Adrenal gland (tissue), 9 donors: ENCODE measurements at regions not wholly inside any gene's neighbourhood (a gene's known extent, or its start where the extent isn't known, plus 50 kb on each side); places are given as distances from the start of the nearest gene placed in this dataset.

Source experiments
- DNase-seq, 7 donors: peaks; one replicate each; pipeline ENCODE4 v3.0.0-alpha.2; 2019 to 2020
- H3K27ac ChIP-seq, 5 donors: fragments of 200-600 bp; sonication (generic) in 4 of 5; 1 replicate in 3 of 5; 2 replicates in 2 of 5; pipeline versions ENCODE4 v1.5.1 to v1.8.0; 2016 to 2020; ENCODE audit warnings: mild to moderate bottlenecking in 1 of 5
- H3K27me3 ChIP-seq: fragments of 200-600 bp; 2 replicates; pipeline ENCODE4 v1.8.0; 2021
- H3K36me3 ChIP-seq, 2 donors: fragments of 200-600 bp; replicated peaks in 1 of 2; 1 replicate in 1 of 2; 2 replicates in 1 of 2; pipeline versions ENCODE4 v1.5.1 to v1.8.0; 2018 to 2022
- H3K4me1 ChIP-seq, 2 donors: fragments of 200-600 bp; replicated peaks in 1 of 2; 1 replicate in 1 of 2; 2 replicates in 1 of 2; pipeline versions ENCODE4 v1.5.1 to v1.8.0; 2018 to 2021
- H3K4me3 ChIP-seq, 4 donors: fragments of 200-600 bp; sonication (generic) in 3 of 4; one replicate each; pipeline ENCODE4 v1.5.1; 2016 to 2018
- H3K9me3 ChIP-seq, 3 donors: fragments of 200-600 bp; sonication (generic) in 1 of 3; replicated peaks in 1 of 3; 1 replicate in 2 of 3; 2 replicates in 1 of 3; pipeline versions ENCODE4 v1.5.1 to v1.8.0; 2016 to 2021
- POLR2A ChIP-seq, 2 donors: fragments of 450-650 bp; IDR thresholded peaks; one replicate each; pipeline ENCODE4 v1.6.1; 2017; ENCODE audit warnings: antibody characterized with exemption in 2 of 2, mild to moderate bottlenecking in 2 of 2, moderate library complexity in 1 of 2
- WGBS, 4 donors: extraction: QIAGEN DNeasy Blood & Tissue Kit in 2 of 4; methylation state at CpG; one replicate each; pipeline versions ENCODE4 v1.1.5 to v1.1.7; 2013 to 2017; 5-methylcytosine and 5-hydroxymethylcytosine counted together
- intact Hi-C, 2 donors: fragments of 100-400 bp; cut with DNase I; formaldehyde crosslinking; loops; one replicate each; pipeline versions ENCODE4 v1.14.1 to v1.15.0; 2022 to 2023
- TF ChIP-seq, protein P1 (sequence below), 6 experiments: fragments of 450-650 bp in 4 of 6; fragments of 200-600 bp in 2 of 6; sonication (generic) in 1 of 6; IDR thresholded peaks; 1 replicate in 5 of 6; 2 replicates in 1 of 6; pipeline versions ENCODE4 v1.5.1 to v1.8.0; 2016 to 2021; ENCODE audit warnings: antibody characterized with exemption in 6 of 6, mild to moderate bottlenecking in 2 of 6, moderate library complexity in 1 of 6
- donor health status: healthy with polysubstance abuse.
- donor health status: Bipolar disorder and iron deficiency.
- donor health status: DM: yes; HTN: yes; CAD: no.
- donor health status: DM: no; HTN: no; CAD: no.
- donor health status: DM: no; HTN: no; CAD: no.

DNA sequence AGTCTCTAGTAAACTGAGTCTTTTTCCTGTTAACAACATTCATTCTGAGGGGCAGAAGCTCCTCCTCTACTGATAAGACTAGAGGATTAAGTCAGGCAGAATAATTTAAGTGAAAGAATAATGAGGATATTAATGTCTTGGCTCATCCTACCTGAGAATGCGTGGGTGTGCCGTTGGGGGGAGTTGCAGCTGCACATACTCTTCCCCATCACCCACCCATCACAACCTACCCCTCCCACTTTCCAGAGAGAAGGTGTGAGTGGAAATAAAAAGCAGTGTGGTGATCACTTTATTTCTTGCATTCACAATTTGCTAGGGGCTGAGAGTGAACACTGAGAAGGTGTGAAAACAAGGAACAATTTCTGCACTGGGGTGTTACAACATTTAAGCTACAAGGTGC is 146.8 kb upstream of the MAGI3 start:
- Histone ChIP-seq H3K4me3 (no peak overlapping the region), H3K9me3 (no peaks in the 10 kb centered on the region), H3K27me3 (no peaks in the 10 kb centered on the region), H3K27ac (no peak overlapping the region), H3K36me3 (no peaks in the 10 kb centered on the region), H3K4me1 (no peaks in the 10 kb centered on the region)
- WGBS, 4 donors = 64 to 76% (median 74%) methylated on average over 2 of the region's 2 CpGs
- no peak for DNase-seq
- TF ChIP-seq, protein P1, sequence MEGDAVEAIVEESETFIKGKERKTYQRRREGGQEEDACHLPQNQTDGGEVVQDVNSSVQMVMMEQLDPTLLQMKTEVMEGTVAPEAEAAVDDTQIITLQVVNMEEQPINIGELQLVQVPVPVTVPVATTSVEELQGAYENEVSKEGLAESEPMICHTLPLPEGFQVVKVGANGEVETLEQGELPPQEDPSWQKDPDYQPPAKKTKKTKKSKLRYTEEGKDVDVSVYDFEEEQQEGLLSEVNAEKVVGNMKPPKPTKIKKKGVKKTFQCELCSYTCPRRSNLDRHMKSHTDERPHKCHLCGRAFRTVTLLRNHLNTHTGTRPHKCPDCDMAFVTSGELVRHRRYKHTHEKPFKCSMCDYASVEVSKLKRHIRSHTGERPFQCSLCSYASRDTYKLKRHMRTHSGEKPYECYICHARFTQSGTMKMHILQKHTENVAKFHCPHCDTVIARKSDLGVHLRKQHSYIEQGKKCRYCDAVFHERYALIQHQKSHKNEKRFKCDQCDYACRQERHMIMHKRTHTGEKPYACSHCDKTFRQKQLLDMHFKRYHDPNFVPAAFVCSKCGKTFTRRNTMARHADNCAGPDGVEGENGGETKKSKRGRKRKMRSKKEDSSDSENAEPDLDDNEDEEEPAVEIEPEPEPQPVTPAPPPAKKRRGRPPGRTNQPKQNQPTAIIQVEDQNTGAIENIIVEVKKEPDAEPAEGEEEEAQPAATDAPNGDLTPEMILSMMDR (IDR thresholded peaks at IDR 0.05) = no peak
- no peak for TF ChIP-seq POLR2A (IDR thresholded peaks at IDR 0.05)
- intact Hi-C loops = no loop called here

DNA sequence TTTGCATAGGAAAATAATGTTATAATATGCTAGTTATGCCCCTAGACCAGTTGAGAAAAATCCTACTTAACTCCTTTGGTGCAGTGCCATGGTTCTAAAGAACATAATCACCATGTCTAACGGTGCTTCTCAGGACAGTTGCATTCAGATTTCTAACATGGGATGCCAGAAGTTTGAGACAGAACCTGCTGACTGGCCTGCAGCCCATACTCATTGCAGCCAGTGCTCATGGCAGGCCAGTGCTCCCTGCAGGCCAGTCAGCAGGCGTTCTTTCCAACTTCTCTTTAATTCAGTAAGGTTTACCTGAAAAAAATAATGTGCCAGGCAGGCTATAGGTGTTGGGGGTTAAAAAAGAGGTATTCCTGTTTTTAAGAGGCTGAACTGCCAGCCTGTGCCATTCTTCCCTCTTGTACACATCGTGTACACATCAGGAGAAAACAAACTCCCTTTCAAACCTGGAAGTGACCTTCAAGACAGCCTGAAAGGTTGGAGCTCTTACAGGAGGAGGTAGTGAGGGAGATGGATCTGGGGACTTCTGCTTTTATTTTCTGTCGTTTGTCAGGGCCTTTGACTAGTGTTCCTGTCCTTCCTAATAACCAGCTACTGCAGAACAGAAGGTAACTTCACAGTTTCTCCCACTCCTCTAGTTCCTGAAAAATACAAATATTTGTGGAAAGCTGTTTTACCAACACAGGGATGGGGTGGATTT is 146.0 kb upstream of the MAGI3 start:
- no peaks in the 10 kb centered on the region for H3K27me3 ChIP-seq
- TF ChIP-seq, protein P1 (IDR thresholded peaks at IDR 0.05) = no peak
- no peaks in the 10 kb centered on the region for H3K9me3 ChIP-seq
- H3K4me1 ChIP-seq = no peaks in the 10 kb centered on the region
- peak in 1 of 7 donors; percentile 8 for DNase-seq
- no peak overlapping the region for H3K4me3 ChIP-seq
- WGBS, 4 donors = 43 to 64% (median 56%) methylated on average over 4 of the region's 4 CpGs
- H3K27ac ChIP-seq = no peak overlapping the region
- intact Hi-C loops = no loop called here
- H3K36me3 ChIP-seq = no peaks in the 10 kb centered on the region

DNA sequence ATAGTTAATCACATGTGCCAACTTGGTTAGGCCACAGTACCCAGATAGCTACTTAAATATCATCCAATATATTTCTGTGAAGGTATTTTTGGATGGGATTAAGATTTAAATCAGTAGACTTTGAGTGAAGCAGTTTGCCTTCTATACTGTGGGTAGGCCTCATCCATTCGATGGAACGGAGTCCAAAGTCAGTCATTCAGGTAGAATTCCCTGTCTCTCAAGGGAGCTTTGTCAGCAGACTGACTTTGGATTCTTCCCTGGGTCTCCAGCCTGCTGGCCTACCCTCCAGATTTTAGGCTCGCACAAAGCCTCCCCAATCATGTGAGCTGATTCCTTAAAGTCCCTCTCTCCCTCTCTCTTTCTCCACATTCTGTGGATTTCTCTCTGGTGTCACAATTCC is 145.1 kb upstream of the MAGI3 start:
- intact Hi-C loops = no loop called here

DNA sequence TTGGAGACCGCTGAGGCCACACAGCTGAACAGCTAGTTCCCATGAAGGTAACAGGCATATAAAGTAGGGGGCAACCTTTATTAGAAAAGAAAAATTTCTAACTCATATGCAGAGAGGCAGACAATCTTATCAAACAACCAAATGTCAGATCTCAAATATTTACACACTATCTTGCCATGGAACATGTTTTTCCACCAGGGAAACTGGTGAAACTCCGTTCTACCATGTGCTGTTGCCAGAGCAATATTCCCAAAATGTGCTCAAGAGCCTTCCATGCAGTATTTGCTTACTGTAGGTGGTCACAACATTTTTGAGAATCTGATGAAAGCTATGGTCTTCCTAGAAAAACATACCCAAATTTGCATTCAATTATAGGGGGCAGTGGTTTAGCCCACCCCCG is 143.4 kb upstream of the MAGI3 start:
- Histone ChIP-seq H3K9me3 (no peaks in the 10 kb centered on the region), H3K27ac (no peak overlapping the region), H3K27me3 (no peaks in the 10 kb centered on the region), H3K4me3 (no peak overlapping the region), H3K36me3 (no peaks in the 10 kb centered on the region), H3K4me1 (no peaks in the 10 kb centered on the region)
- TF ChIP-seq, protein P1 (IDR thresholded peaks at IDR 0.05) = no peak
- no peak for TF ChIP-seq POLR2A (IDR thresholded peaks at IDR 0.05)
- WGBS, 4 donors = 88 to 95% (median 92%) methylated on average over 3 of the region's 3 CpGs
- DNase-seq = no peak
- intact Hi-C loops = no loop called here

More for the DNA sequence above, 145.1 kb upstream of the MAGI3 start:
- Histone ChIP-seq H3K9me3 (no peaks in the 10 kb centered on the region), H3K27ac (no peak overlapping the region), H3K27me3 (no peaks in the 10 kb centered on the region), H3K4me3 (no peak overlapping the region), H3K4me1 (no peaks in the 10 kb centered on the region), H3K36me3 (no peaks in the 10 kb centered on the region)
- 93 to 100% (median 94%) methylated on average over 3 of the region's 3 CpGs for WGBS, 4 donors
- TF ChIP-seq POLR2A (IDR thresholded peaks at IDR 0.05) = no peak
- TF ChIP-seq, protein P1 (IDR thresholded peaks at IDR 0.05) = no peak
- no peak for DNase-seq
